Loucy (cell line): ENCODE measurements at regions not wholly inside any gene's neighbourhood (a gene's known extent, or its start where the extent isn't known, plus 50 kb on each side); places are given as distances from the start of the nearest gene placed in this dataset.

ENCODE experiments used
- H2AFZ ChIP-seq: fragments of 200-600 bp; sonication (generic); 2 replicates; pipeline ENCODE4 v1.6.0; 2016; ENCODE audit warnings: antibody characterized with exemption, mild to moderate bottlenecking, low read length, moderate library complexity
- H3F3A ChIP-seq: fragments of 200-600 bp; 2 replicates; pipeline ENCODE4 v1.6.0; 2016; ENCODE audit warnings: antibody characterized with exemption, low read depth, mild to moderate bottlenecking
- H3K27me3 ChIP-seq: fragments of 200-600 bp; sonication (generic); 2 replicates; pipeline ENCODE4 v1.6.1; 2014; ENCODE audit warnings: low read length, mild to moderate bottlenecking; ENCODE audit not compliant: insufficient read depth, poor library complexity, severe bottlenecking
- H3K36me3 ChIP-seq: fragments of 200-600 bp; sonication (generic); 2 replicates; pipeline ENCODE4 v1.6.1; 2016; ENCODE audit warnings: low read length; ENCODE audit not compliant: insufficient read depth
- H3K4me1 ChIP-seq: fragments of 200-600 bp; sonication (generic); 2 replicates; pipeline ENCODE4 v1.5.1; 2014; ENCODE audit warnings: low read length, mild to moderate bottlenecking; ENCODE audit not compliant: insufficient read depth, poor library complexity, severe bottlenecking
- H3K4me2 ChIP-seq: fragments of 200-600 bp; sonication (generic); 2 replicates; pipeline ENCODE4 v1.6.0; 2014; ENCODE audit warnings: antibody characterized with exemption, low read length, low read depth, mild to moderate bottlenecking; ENCODE audit not compliant: poor library complexity, severe bottlenecking
- H3K4me3 ChIP-seq: fragments of 200-600 bp; sonication (generic); 2 replicates; pipeline ENCODE4 v1.5.1; 2014; ENCODE audit warnings: low read length, mild to moderate bottlenecking, mixed read lengths; ENCODE audit not compliant: poor library complexity, severe bottlenecking
- H3K79me2 ChIP-seq: fragments of 200-600 bp; sonication (generic); 2 replicates; pipeline ENCODE4 v1.6.1; 2014; ENCODE audit warnings: low read length; ENCODE audit not compliant: insufficient read depth
- H3K9ac ChIP-seq: fragments of 200-600 bp; sonication (generic); 2 replicates; pipeline ENCODE4 v1.6.0; 2014; ENCODE audit warnings: mild to moderate bottlenecking, low read depth, low read length, moderate library complexity; ENCODE audit not compliant: poor library complexity, severe bottlenecking
- H3K9me2 ChIP-seq: fragments of 200-600 bp; sonication (generic); replicated peaks from 2 replicates; pipeline ENCODE4 v1.6.1; 2016; ENCODE audit warnings: low read depth, low read length, mixed read lengths
- H3K9me3 ChIP-seq: fragments of 200-600 bp; sonication (generic); 2 replicates; pipeline ENCODE4 v1.6.1; 2014; ENCODE audit warnings: mild to moderate bottlenecking, antibody characterized with exemption, low read length, low read depth; ENCODE audit not compliant: insufficient read depth
- H4K20me1 ChIP-seq: fragments of 200-600 bp; sonication (generic); 2 replicates; pipeline ENCODE4 v1.6.0; 2014; ENCODE audit warnings: antibody characterized with exemption, low read length, mild to moderate bottlenecking; ENCODE audit not compliant: insufficient read depth, poor library complexity, severe bottlenecking
- EZH2phosphoT487 ChIP-seq: fragments of 200-600 bp; IDR thresholded peaks from 2 replicates; pipeline ENCODE4 v1.6.1; 2018; ENCODE audit warnings: antibody characterized with exemption, mild to moderate bottlenecking, moderate library complexity, borderline replicate concordance
- TF ChIP-seq, protein P1 (sequence below): fragments of 200-600 bp; sonication (generic); conservative IDR thresholded peaks from 2 replicates; pipeline ENCODE4 v1.5.1; 2014; ENCODE audit warnings: mild to moderate bottlenecking, antibody characterized with exemption, low read length

DNA sequence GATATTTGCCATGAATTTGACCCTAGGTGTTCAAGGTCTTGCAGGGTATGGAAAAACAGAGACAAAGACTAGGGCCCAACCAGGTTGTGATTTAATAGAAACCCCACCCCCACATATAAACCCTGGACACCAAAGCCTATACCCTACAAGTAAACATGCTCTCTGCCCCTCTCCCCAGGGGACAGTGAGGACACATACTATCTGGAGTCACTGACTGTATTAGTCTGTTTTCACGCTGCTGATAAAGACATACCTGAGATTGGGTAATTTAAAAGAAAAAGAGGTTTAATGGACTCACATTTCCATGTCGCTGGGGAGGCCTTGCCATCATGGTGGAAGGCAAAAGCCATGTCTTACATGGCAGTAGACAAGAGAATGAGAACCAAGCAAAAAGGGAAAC is 88.3 kb downstream of the RAP2A start:
- Histone ChIP-seq H3K4me2 (no peak overlapping the region), H3K79me2 (no peaks in the 10 kb centered on the region), H3K9me2 (no peaks in the 10 kb centered on the region), H3K4me3 (no peak overlapping the region), H3F3A (no peaks in the 10 kb centered on the region), H3K27me3 (no peaks in the 10 kb centered on the region), H3K9me3 (no peaks in the 10 kb centered on the region; the same call in 1 of the 2 replicates), H2AFZ (no peak overlapping the region), H3K9ac (no peak overlapping the region), H3K36me3 (no peaks in the 10 kb centered on the region), H3K4me1 (no peaks in the 10 kb centered on the region), H4K20me1 (no peaks in the 10 kb centered on the region)
- TF ChIP-seq EZH2phosphoT487: no peak
- TF ChIP-seq, protein P1, sequence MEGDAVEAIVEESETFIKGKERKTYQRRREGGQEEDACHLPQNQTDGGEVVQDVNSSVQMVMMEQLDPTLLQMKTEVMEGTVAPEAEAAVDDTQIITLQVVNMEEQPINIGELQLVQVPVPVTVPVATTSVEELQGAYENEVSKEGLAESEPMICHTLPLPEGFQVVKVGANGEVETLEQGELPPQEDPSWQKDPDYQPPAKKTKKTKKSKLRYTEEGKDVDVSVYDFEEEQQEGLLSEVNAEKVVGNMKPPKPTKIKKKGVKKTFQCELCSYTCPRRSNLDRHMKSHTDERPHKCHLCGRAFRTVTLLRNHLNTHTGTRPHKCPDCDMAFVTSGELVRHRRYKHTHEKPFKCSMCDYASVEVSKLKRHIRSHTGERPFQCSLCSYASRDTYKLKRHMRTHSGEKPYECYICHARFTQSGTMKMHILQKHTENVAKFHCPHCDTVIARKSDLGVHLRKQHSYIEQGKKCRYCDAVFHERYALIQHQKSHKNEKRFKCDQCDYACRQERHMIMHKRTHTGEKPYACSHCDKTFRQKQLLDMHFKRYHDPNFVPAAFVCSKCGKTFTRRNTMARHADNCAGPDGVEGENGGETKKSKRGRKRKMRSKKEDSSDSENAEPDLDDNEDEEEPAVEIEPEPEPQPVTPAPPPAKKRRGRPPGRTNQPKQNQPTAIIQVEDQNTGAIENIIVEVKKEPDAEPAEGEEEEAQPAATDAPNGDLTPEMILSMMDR: no peak

DNA sequence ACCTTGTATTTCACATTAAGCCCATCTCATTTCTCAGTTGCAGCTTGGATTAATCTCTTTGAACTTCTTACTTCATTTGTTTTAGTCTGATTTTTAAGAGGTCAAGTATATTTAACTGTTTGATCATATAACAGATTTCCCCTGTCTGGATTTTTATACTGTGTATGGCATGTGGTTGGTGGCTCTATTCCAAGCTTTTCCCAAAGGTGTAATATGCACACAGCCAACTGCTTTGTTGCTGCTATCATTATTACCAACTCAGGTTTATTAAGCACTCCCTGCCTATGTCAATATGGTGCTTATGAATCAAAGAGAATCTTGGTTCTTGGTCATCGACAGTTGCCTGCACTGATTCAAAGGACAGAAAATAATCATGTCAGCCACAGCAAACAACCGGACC is 92.6 kb downstream of the RAP2A start:
- Histone ChIP-seq H3K4me1 (no peaks in the 10 kb centered on the region), H3K36me3 (no peaks in the 10 kb centered on the region), H2AFZ (no peak overlapping the region), H3K79me2 (no peaks in the 10 kb centered on the region), H3K9ac (no peak overlapping the region), H3K4me3 (no peak overlapping the region), H3K4me2 (no peak overlapping the region), H3F3A (no peaks in the 10 kb centered on the region), H3K27me3 (no peaks in the 10 kb centered on the region), H4K20me1 (no peaks in the 10 kb centered on the region), H3K9me3 (no peaks in the 10 kb centered on the region), H3K9me2 (no peaks in the 10 kb centered on the region)
- no peak for TF ChIP-seq EZH2phosphoT487
- TF ChIP-seq, protein P1: no peak

DNA sequence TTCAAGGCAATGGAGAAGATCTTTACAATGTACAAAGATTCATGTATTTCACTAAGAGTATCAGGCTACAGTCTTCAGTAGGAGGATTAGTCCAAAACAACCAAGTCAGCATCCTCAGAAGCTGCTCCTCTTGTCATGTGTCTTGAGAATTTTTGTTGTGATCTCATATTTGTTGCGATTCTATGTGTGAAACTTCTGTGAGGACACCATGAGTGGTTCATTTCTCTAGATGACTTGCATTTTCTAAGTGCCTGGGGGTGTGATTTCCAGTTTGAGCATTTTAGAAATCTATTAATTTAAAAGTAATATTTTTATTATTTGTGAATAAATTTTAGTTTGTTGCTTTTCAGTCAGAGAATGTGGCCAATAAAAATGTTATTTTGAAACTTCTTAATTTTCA is 94.5 kb downstream of the RAP2A start:
- Histone ChIP-seq H3K4me3 (no peak overlapping the region), H3K4me1 (no peaks in the 10 kb centered on the region), H3K27me3 (no peaks in the 10 kb centered on the region), H2AFZ (no peak overlapping the region), H3K9ac (no peak overlapping the region), H4K20me1 (no peaks in the 10 kb centered on the region), H3K79me2 (no peaks in the 10 kb centered on the region), H3K4me2 (no peak overlapping the region), H3K9me2 (no peaks in the 10 kb centered on the region), H3F3A (no peaks in the 10 kb centered on the region), H3K36me3 (no peaks in the 10 kb centered on the region), H3K9me3 (no peaks in the 10 kb centered on the region)
- no peak for TF ChIP-seq EZH2phosphoT487
- TF ChIP-seq, protein P1: no peak
